Thyroid gland (tissue), 4 donors: ENCODE measurements at regions not wholly inside any gene's neighbourhood (a gene's known extent, or its start where the extent isn't known, plus 50 kb on each side); places are given as distances from the start of the nearest gene placed in this dataset.
"Not testable (repeated sequence)": the region's sequence is repeated elsewhere in the genome, so short reads cannot be mapped to it uniquely, and the experiment has no call there.

Source experiments
- DNase-seq, 2 donors: peaks; one replicate each; pipeline ENCODE4 v3.0.0-alpha.2; 2019
- H3K27ac ChIP-seq, 3 donors: fragments of 200-600 bp; sonication (generic); 1 replicate in 2 of 3; 2 replicates in 1 of 3; pipeline ENCODE4 v1.5.1; 2016 to 2019; ENCODE audit warnings: mild to moderate bottlenecking in 1 of 3, moderate library complexity in 1 of 3
- H3K27me3 ChIP-seq: fragments of 200-600 bp; sonication (generic); one replicate; pipeline ENCODE4 v1.5.1; 2019
- H3K36me3 ChIP-seq, 2 donors: fragments of 200-600 bp; sonication (generic); one replicate each; pipeline ENCODE4 v1.5.1; 2016 to 2019
- H3K4me1 ChIP-seq, 2 donors: fragments of 200-600 bp; sonication (generic); one replicate each; pipeline ENCODE4 v1.5.1; 2017 to 2019
- H3K4me3 ChIP-seq, 3 donors: fragments of 200-600 bp; sonication (generic); replicated peaks in 1 of 3; 1 replicate in 2 of 3; 2 replicates in 1 of 3; pipeline ENCODE4 v1.5.1; 2016; ENCODE audit warnings: mild to moderate bottlenecking in 1 of 3
- H3K9me3 ChIP-seq: fragments of 200-600 bp; sonication (generic); one replicate; pipeline ENCODE4 v1.5.1; 2017
- POLR2A ChIP-seq, 2 donors: fragments of 450-650 bp; IDR thresholded peaks; one replicate each; pipeline ENCODE4 v1.6.1; 2017; ENCODE audit warnings: antibody characterized with exemption in 2 of 2, mild to moderate bottlenecking in 2 of 2, moderate library complexity in 1 of 2
- WGBS, 2 donors: methylation state at CpG; one replicate each; pipeline ENCODE4 v1.1.5; 2017; 5-methylcytosine and 5-hydroxymethylcytosine counted together
- intact Hi-C: fragments of 100-400 bp; cut with DNase I; formaldehyde crosslinking; loops from one replicate; pipeline ENCODE4 v1.15.1; 2023
- TF ChIP-seq, protein P1 (sequence below), 6 experiments: fragments of 200-600 bp in 3 of 6; fragments of 450-650 bp in 3 of 6; sonication (generic) in 3 of 6; IDR thresholded peaks; one replicate each; pipeline ENCODE4 v1.5.1; 2016 to 2019; ENCODE audit warnings: antibody characterized with exemption in 6 of 6, mild to moderate bottlenecking in 2 of 6, inconsistent platforms in 1 of 6, moderate library complexity in 1 of 6

DNA sequence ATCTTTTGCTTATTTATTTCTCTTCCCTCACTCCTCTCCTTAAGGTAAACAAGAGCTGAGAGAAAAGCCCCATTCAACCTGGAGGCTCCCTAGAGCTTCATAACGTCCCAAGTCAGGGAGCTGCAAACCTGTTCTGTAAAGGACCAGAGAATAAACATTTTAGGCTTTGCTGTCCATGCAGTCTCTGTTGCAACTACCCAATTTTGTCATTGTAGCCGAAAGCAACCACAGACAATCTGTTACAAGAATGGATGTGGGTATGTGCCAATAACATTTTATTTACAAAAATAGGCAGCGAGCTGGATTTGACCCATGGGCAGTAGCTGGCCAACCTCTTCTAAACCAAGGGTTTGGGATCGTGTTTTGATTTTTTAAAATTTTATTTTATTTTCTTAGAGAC is 71.3 kb upstream of the TBL1X start:
- Histone ChIP-seq H3K36me3 (no peaks in the 10 kb centered on the region), H3K4me3 (no peak overlapping the region), H3K27ac (no peak overlapping the region), H3K4me1 (no peaks in the 10 kb centered on the region), H3K9me3 (no peaks in the 10 kb centered on the region), H3K27me3 (no peaks in the 10 kb centered on the region)
- intact Hi-C loops: no loop called here
- no peak for TF ChIP-seq POLR2A (IDR thresholded peaks at IDR 0.05)
- TF ChIP-seq, protein P1, sequence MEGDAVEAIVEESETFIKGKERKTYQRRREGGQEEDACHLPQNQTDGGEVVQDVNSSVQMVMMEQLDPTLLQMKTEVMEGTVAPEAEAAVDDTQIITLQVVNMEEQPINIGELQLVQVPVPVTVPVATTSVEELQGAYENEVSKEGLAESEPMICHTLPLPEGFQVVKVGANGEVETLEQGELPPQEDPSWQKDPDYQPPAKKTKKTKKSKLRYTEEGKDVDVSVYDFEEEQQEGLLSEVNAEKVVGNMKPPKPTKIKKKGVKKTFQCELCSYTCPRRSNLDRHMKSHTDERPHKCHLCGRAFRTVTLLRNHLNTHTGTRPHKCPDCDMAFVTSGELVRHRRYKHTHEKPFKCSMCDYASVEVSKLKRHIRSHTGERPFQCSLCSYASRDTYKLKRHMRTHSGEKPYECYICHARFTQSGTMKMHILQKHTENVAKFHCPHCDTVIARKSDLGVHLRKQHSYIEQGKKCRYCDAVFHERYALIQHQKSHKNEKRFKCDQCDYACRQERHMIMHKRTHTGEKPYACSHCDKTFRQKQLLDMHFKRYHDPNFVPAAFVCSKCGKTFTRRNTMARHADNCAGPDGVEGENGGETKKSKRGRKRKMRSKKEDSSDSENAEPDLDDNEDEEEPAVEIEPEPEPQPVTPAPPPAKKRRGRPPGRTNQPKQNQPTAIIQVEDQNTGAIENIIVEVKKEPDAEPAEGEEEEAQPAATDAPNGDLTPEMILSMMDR (IDR thresholded peaks at IDR 0.05): no peak
- 85 to 90% methylated on average over 4 of the region's 4 CpGs for WGBS, 2 donors
- no peak for DNase-seq

DNA sequence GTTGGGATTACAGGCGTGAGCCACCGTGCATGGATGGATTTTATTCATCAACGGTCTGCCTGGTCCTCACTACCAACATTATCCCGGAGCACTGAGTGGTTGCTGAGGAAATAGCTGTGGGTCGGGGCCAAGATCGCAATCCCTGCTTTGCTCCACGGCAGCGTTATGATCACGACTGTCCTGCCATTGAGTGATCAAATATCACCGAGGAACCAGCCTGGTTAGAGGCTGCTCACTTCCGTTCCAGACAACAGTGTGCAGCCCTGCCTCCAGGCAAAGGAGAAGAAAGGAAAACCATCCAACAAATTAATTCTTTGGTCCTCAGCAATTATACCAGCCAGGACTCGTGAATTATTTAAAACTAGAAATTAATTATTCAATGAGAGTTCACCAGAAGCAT is 70.6 kb upstream of the TBL1X start:
- Histone ChIP-seq H3K9me3 (no peaks in the 10 kb centered on the region), H3K36me3 (no peaks in the 10 kb centered on the region), H3K4me1 (no peaks in the 10 kb centered on the region), H3K27me3 (no peaks in the 10 kb centered on the region), H3K27ac (no peak overlapping the region), H3K4me3 (no peak overlapping the region)
- intact Hi-C loops: no loop called here
- WGBS, 2 donors: 68 to 76% methylated on average over 6 to 9 of the region's 12 CpGs
- no peak for TF ChIP-seq POLR2A (IDR thresholded peaks at IDR 0.05)
- TF ChIP-seq, protein P1 (IDR thresholded peaks at IDR 0.05): no peak
- no peak for DNase-seq

DNA sequence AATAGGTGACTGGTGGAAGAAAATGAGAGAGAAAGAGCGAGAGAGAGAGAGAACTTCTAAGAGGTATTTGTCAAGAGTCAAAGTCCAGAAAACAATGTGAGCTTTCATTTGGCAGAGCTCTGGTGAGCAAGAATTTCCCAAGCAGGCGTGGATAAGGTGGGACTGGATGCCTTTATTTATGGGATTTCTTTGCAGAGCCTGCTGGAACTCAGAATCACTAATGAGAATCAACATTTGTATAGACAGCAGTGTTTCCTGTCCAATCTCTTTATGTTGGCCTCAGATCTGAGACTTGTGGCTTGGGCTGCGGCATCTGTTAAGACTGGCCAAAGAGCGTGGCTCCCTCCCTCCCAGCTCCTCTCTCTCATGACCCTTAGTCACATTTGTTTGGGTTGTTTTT is 67.9 kb upstream of the TBL1X start:
- TF ChIP-seq, protein P1 (IDR thresholded peaks at IDR 0.05): no peak
- no peak for TF ChIP-seq POLR2A (IDR thresholded peaks at IDR 0.05)
- no peak for DNase-seq
- intact Hi-C loops: no loop called here
- Histone ChIP-seq H3K27me3 (no peaks in the 10 kb centered on the region), H3K4me1 (no peaks in the 10 kb centered on the region), H3K4me3 (no peak overlapping the region), H3K9me3 (no peaks in the 10 kb centered on the region), H3K27ac (no peak overlapping the region), H3K36me3 (no peaks in the 10 kb centered on the region)
- 41 to 50% methylated on average over 4 of the region's 4 CpGs for WGBS, 2 donors

DNA sequence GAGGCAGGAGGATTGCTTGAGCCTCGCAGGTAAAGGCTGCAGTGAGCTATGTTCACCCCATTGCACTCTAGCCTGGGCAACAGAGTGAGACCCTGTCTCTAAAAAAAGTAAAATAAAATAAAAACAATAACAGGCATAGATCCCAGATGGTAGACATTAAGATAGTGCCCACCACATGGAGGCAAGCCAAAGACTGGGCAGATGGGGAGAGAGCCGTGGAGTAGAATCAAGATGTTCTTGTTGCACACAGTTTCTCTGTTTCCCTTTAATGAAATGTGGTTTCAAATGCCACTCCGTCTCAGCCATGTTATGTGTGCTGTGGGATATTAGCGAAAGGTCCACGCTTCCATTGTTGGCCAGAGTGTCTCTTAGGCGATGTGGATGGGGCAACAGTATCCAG is 63.8 kb upstream of the TBL1X start:
- Histone ChIP-seq H3K4me1 (no peaks in the 10 kb centered on the region), H3K27ac (no peak overlapping the region), H3K36me3 (no peaks in the 10 kb centered on the region), H3K27me3 (no peaks in the 10 kb centered on the region), H3K4me3 (no peak overlapping the region), H3K9me3 (no peaks in the 10 kb centered on the region)
- no peak for DNase-seq
- WGBS, 2 donors: 98 to 99% methylated on average over 6 of the region's 6 CpGs
- TF ChIP-seq, protein P1 (IDR thresholded peaks at IDR 0.05): no peak
- TF ChIP-seq POLR2A (IDR thresholded peaks at IDR 0.05): no peak
- intact Hi-C loops: no loop called here

DNA sequence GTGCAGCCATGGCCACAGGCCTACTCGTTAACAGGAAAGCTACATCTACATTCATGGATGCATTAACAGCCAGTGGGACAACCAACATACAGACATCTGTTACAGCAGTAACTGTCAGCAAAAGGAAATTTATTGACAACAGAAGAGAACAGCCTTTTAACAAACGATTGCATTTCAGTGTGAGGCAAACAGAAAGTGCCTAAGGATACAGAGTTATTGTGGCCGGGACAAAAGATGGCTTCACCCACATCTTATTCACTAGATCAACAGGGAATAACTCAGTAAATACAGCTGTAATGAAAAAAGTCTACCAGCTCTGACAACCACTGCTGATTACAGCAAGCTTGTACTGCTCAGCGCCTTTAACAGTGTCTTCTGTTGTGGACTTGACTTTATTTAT is 61.5 kb upstream of the TBL1X start:
- no peak overlapping the region for H3K4me3 ChIP-seq
- H3K27me3 ChIP-seq: no peaks in the 10 kb centered on the region
- no peak for DNase-seq
- intact Hi-C loops: no loop called here
- no peaks in the 10 kb centered on the region for H3K4me1 ChIP-seq
- no peaks in the 10 kb centered on the region for H3K9me3 ChIP-seq
- H3K36me3 ChIP-seq: no peaks in the 10 kb centered on the region
- TF ChIP-seq, protein P1 (IDR thresholded peaks at IDR 0.05): no peak
- no peak for TF ChIP-seq POLR2A (IDR thresholded peaks at IDR 0.05)
- no peak overlapping the region for H3K27ac ChIP-seq
- 87 to 91% methylated on average over 3 of the region's 4 CpGs for WGBS, 2 donors

DNA sequence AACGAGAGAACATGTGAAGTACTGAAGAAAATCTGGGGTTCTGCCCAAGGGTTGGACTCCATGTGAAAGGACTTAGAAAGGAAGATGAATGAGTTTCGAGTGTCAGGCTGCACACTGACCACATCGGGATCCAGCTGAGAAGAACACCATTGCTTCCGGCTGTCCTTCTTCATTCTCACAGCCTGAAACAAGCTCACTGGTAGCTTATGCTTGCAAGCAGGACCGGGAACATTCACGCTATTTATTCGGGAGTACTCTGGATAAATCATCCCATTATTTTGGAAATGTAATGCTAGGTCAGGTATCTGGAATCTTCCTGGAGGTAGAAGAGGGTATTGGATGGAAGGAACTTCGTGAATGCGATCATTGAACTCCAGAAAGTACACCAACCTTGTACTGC is 59.2 kb upstream of the TBL1X start:
- H3K4me3 ChIP-seq, H3K36me3 ChIP-seq, H3K27ac ChIP-seq, H3K4me1 ChIP-seq, H3K27me3 ChIP-seq, H3K9me3 ChIP-seq, DNase-seq, intact Hi-C loops: not testable (repeated sequence)
- WGBS, 2 donors: 90 to 91% methylated on average over 8 to 9 of the region's 9 CpGs

DNA sequence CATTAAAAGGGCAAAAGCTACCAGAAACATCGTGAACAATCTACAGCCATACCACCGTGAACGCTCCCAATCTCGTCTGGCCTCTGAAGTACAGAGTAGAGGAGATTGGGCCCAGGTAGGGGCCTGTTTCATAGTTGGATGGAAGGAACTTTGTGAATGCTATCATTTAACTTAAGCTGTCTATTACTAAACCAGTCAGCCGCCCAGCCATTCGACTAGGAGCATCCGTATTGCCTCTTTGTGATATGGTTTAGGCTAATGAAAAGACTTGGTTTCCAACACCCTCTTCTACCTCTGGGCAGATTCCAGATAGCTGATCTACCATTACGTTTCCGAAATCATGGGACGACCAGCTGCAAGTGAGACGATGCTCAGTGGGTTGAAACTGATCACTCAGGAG is 54.0 kb upstream of the TBL1X start:
- H3K9me3 ChIP-seq, H3K27ac ChIP-seq, H3K4me3 ChIP-seq, H3K4me1 ChIP-seq, DNase-seq, H3K36me3 ChIP-seq, H3K27me3 ChIP-seq, intact Hi-C loops: not testable (repeated sequence)
- 93 to 100% methylated on average over 3 to 4 of the region's 11 CpGs for WGBS, 2 donors

DNA sequence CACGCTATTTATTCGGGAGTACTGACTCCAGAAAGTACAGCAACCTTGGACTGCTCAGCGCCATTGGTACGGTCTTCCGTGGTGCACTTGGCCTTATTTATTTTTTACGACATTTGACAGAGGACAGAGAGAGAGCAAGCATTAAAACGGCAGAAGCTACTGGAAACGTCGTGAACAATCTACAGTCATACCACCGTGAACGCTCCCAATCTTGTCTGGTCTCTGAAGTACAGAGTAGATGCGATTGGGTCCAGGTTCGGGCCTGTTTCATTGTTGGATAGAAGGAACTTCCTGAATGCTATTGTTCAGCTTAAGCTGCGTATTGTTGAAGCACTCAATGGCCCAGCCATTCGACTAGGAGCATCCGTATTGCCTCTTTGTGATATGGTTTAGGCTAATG is 53.2 kb upstream of the TBL1X start:
- H3K4me1 ChIP-seq, intact Hi-C loops, DNase-seq, H3K27me3 ChIP-seq, H3K9me3 ChIP-seq, H3K36me3 ChIP-seq, H3K27ac ChIP-seq, H3K4me3 ChIP-seq: not testable (repeated sequence)
- WGBS, 2 donors: 88 to 91% methylated on average over 16 of the region's 16 CpGs
